Ovary (tissue), 3 donors: ENCODE measurements at regions not wholly inside any gene's neighbourhood (a gene's known extent, or its start where the extent isn't known, plus 50 kb on each side); places are given as distances from the start of the nearest gene placed in this dataset.

Experiments
- EP300 ChIP-seq: sonication (generic); formaldehyde crosslinking; IDR thresholded peaks from one replicate; pipeline ENCODE4 v1.6.1; 2017; ENCODE audit warnings: antibody characterized with exemption
- POLR2A ChIP-seq: fragments of 450-650 bp; IDR thresholded peaks from one replicate; pipeline ENCODE4 v1.6.1; 2017; ENCODE audit warnings: antibody characterized with exemption, mild to moderate bottlenecking, moderate library complexity
- TF ChIP-seq, protein P1 (sequence below), 3 donors: fragments of 450-650 bp in 2 of 3; fragments of 200-600 bp in 1 of 3; IDR thresholded peaks; one replicate each; pipeline versions ENCODE4 v1.5.1 to v1.8.0; 2016 to 2022; ENCODE audit warnings: antibody characterized with exemption in 3 of 3, mild to moderate bottlenecking in 1 of 3
- donor health status: DM: no; HTN: no; CAD: no.

DNA sequence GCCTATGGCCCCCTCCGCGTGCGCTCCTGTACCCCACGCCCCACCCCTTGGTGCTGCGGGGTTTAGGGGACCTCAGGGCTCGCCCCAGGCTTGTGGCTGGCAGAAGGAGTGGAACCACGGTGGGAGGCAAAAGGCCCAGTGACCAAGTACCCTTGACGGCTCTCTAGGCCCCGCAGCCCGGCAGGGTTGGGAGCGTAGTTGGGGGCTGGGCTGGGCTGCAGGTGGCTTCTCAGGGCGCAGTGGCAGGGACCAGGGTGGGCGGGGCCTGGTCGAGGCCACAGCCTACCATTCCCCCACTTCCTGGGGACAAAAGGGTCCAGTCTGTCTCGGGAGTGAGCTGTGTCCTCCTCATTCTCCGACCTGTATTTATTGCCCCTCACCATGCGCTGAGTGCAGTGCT, 124.9 kb downstream of the RBFOX3 start:
- no peak for TF ChIP-seq POLR2A
- TF ChIP-seq, protein P1, sequence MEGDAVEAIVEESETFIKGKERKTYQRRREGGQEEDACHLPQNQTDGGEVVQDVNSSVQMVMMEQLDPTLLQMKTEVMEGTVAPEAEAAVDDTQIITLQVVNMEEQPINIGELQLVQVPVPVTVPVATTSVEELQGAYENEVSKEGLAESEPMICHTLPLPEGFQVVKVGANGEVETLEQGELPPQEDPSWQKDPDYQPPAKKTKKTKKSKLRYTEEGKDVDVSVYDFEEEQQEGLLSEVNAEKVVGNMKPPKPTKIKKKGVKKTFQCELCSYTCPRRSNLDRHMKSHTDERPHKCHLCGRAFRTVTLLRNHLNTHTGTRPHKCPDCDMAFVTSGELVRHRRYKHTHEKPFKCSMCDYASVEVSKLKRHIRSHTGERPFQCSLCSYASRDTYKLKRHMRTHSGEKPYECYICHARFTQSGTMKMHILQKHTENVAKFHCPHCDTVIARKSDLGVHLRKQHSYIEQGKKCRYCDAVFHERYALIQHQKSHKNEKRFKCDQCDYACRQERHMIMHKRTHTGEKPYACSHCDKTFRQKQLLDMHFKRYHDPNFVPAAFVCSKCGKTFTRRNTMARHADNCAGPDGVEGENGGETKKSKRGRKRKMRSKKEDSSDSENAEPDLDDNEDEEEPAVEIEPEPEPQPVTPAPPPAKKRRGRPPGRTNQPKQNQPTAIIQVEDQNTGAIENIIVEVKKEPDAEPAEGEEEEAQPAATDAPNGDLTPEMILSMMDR (IDR thresholded peaks at IDR 0.05), result no peak
- no peak for TF ChIP-seq EP300
